ENCODE measurements at regions not wholly inside any gene's neighbourhood (a gene's known extent, or its start where the extent isn't known, plus 50 kb on each side); places are given as distances from the start of the nearest gene placed in this dataset.

- no peak for DNase-seq
- Mint-ChIP-seq H3K36me3 (ENCODE audit: insufficient read depth in 1 of 3, low read depth in 3 of 3) (no peaks in the 10 kb centered on the region), H3K9me3 (no peaks in the 10 kb centered on the region)
These were observed 277.4 kb upstream of the SESN3 start for GRCh38 chr11:95508219-95508890.

More at GRCh38 chr11:95508219-95508890, 277.4 kb upstream of the SESN3 start:
- Histone ChIP-seq H3K56ac (ENCODE audit: insufficient read length, low read depth, low read length) (no peak overlapping the region), H3K27me3 (ENCODE audit: insufficient read depth, low read length) (no peaks in the 10 kb centered on the region), H3K4ac (ENCODE audit: low read depth, low read length) (no peak overlapping the region), H3K9me3 (ENCODE audit: control insufficient read depth, low read depth, low read length) (no peaks in the 10 kb centered on the region), H2BK12ac (ENCODE audit: insufficient read length, low read depth, low read length) (no peak overlapping the region), H3K4me2 (ENCODE audit: insufficient read depth, insufficient read length, low read length) (no peak overlapping the region), H4K91ac (ENCODE audit: insufficient read length, low read depth, low read length) (no peak overlapping the region), H3K23ac (ENCODE audit: insufficient read length, low read depth, low read length) (no peak overlapping the region), H3K9ac (ENCODE audit: extremely low read depth, insufficient read length, low read length) (no peak overlapping the region), H4K20me1 (ENCODE audit: control insufficient read depth, insufficient read depth, insufficient read length) (no peaks in the 10 kb centered on the region), H3K18ac (ENCODE audit: insufficient read length, low read depth, low read length) (no peak overlapping the region), H2BK15ac (ENCODE audit: low read depth, low read length) (no peak overlapping the region), H3K23me2 (ENCODE audit: insufficient read length, low read depth, low read length, poor library complexity, severe bottlenecking) (no peaks in the 10 kb centered on the region), H2AFZ (ENCODE audit: low read length) (no peak overlapping the region), H3K14ac (ENCODE audit: insufficient read depth, low read length) (no peak overlapping the region), H2BK20ac (ENCODE audit: low read depth, low read length, poor library complexity, severe bottlenecking) (no peak overlapping the region), H3K27ac (ENCODE audit: insufficient read length, low read depth, low read length) (no peak overlapping the region), H3K79me2 (ENCODE audit: insufficient read depth, low read length) (no peaks in the 10 kb centered on the region), H4K5ac (ENCODE audit: insufficient read length, low read depth, low read length) (no peak overlapping the region), H3K79me1 (ENCODE audit: insufficient read depth, low read depth, low read length, poor library complexity, severe bottlenecking) (no peaks in the 10 kb centered on the region), H4K8ac (replicated peaks; ENCODE audit: insufficient read length, low read depth, low read length) (no peak overlapping the region), H3T11ph (ENCODE audit: low read length) (no peak overlapping the region), H2AK5ac (ENCODE audit: insufficient read length, low read length) (no peak overlapping the region), H2BK5ac (ENCODE audit: insufficient read length, low read length) (no peak overlapping the region), H3K4me1 (ENCODE audit: insufficient read depth, low read length) (no peaks in the 10 kb centered on the region), H2BK120ac (ENCODE audit: low read depth, low read length, poor library complexity, severe bottlenecking) (no peak overlapping the region)
- H3K4me1 Mint-ChIP-seq = peaks cover 10 to 20% of the 10 kb centered on the region in 2 experiments
- H3K4me3 Mint-ChIP-seq = no peak overlapping the region
- peak overlapping the region in 2 of 3 experiments; percentile 23 to 24; a peak in 3 of 7 replicates for H3K27ac Mint-ChIP-seq
- TF ChIP-seq, protein P1, sequence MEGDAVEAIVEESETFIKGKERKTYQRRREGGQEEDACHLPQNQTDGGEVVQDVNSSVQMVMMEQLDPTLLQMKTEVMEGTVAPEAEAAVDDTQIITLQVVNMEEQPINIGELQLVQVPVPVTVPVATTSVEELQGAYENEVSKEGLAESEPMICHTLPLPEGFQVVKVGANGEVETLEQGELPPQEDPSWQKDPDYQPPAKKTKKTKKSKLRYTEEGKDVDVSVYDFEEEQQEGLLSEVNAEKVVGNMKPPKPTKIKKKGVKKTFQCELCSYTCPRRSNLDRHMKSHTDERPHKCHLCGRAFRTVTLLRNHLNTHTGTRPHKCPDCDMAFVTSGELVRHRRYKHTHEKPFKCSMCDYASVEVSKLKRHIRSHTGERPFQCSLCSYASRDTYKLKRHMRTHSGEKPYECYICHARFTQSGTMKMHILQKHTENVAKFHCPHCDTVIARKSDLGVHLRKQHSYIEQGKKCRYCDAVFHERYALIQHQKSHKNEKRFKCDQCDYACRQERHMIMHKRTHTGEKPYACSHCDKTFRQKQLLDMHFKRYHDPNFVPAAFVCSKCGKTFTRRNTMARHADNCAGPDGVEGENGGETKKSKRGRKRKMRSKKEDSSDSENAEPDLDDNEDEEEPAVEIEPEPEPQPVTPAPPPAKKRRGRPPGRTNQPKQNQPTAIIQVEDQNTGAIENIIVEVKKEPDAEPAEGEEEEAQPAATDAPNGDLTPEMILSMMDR (conservative IDR thresholded peaks at IDR 0.05) = no peak
- WGBS (ENCODE audit: extremely low coverage, insufficient read length, low lambda C conversion rate) = no CpG with 5 or more reads among the region's 7 CpGs
- peaks cover 2% of the 10 kb centered on the region; the same call in 1 of the 2 replicates for H3K27me3 Mint-ChIP-seq (ENCODE audit: low read depth)
